HK-2 (cell line): ENCODE measurements at regions not wholly inside any gene's neighbourhood (a gene's known extent, or its start where the extent isn't known, plus 50 kb on each side); places are given as distances from the start of the nearest gene placed in this dataset.
"Not testable (repeated sequence)": the region's sequence is repeated elsewhere in the genome, so short reads cannot be mapped to it uniquely, and the experiment has no call there.

Source experiments
- DNase-seq: peaks from one replicate; pipeline ENCODE4 v3.0.0-alpha.2; 2018; ENCODE audit not compliant: unreplicated experiment

- no peak for DNase-seq
These were observed 50.5 kb upstream of the MAP4K3 start for GRCh38 chr2:39487398-39488250.

- peak; percentile 61 for DNase-seq
These were observed 51.4 kb upstream of the MAP4K3 start for GRCh38 chr2:39488450-39488849.

DNA sequence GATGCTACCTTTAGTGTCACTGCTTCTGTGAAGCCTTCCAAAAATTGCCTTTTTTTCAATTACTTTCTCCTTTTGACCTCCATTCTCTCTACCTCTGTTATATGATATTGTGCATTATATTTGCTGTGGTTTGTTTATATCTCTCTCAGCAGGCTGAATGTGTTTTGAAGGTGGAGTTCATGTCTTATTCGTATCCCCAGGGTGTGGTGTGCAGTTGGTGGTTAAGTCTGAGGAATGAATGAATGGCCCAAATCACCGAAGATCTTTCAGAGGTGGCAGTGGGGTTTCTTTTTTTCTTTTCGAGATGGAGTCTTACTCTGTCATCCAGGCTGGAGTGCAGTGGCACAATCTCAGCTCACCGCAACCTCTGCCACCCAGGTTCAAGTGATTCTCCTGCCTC is 53.5 kb upstream of the MAP4K3 start:
- no peak for DNase-seq

GRCh38 chr2:39491653-39492052 is 54.6 kb upstream of the MAP4K3 start:
- no peak for DNase-seq

- no peak for DNase-seq
These were observed 55.1 kb upstream of the MAP4K3 start for GRCh38 chr2:39492095-39492590.

- DNase-seq = no peak
These were observed 55.6 kb upstream of the MAP4K3 start for GRCh38 chr2:39492716-39493115.

- DNase-seq = peak; percentile 92
These were observed 57.7 kb upstream of the MAP4K3 start for GRCh38 chr2:39494784-39495251.

DNA sequence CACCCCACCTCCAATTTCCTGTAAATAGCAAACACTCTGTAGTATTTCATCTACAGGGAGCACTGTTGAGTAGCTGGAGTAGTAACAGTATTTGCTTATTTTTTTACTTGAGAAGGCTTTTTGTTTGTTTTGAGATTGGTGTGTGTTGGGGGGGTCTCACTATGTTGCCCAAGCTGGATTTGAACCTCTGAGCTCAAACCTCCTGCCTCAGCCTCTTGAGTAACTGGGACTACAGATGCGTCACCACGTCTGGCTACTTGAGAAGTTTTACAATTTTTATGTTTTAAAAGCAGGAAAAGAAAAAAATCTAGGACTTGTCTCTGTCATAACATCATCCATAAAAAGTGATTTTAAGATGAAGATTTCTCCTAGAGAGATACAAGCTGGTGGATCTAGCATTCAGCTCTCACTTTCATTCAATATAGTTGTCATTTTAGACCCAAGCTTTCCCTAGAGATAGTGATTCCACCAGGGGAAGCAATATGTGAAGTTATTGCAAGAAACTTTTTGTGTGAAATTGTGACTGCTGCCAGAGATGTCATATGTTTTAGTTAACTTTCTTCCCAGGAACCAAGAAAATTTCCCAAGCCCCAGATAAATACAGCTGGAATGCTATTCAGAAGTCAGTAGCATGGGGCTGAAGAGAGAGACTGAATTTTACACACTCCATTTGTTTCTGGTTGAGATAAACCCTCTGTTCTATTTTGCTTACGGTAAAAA is 60.2 kb upstream of the MAP4K3 start:
- DNase-seq = no peak

GRCh38 chr2:39498176-39498575 is 61.1 kb upstream of the MAP4K3 start:
- DNase-seq = not testable (repeated sequence)

- no peak for DNase-seq
These were observed 61.7 kb upstream of the MAP4K3 start for GRCh38 chr2:39498786-39499185.

GRCh38 chr2:39499336-39499735 is 62.3 kb upstream of the MAP4K3 start:
- no peak for DNase-seq

GRCh38 chr2:39501412-39501811 is 64.3 kb upstream of the MAP4K3 start:
- no peak for DNase-seq

DNA sequence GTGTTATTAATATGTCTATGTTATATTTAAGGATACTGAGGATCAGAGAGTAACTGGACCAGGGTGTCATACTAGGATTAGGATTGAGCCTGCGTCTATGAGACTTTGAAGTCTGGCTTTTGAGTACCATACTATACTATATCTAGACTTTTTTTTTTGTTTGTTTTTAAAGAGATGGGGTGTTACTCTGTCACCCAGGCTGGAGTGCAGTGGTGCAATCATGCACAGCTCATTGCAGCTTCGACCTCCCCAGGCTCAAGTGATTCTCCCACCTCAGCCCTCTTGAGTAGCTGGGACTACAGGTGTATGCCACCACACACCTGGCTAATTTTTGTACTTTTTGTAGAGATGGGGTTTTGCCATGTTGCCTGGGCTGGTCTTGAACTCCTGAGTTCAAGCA is 66.2 kb upstream of the MAP4K3 start:
- DNase-seq = no peak

DNA sequence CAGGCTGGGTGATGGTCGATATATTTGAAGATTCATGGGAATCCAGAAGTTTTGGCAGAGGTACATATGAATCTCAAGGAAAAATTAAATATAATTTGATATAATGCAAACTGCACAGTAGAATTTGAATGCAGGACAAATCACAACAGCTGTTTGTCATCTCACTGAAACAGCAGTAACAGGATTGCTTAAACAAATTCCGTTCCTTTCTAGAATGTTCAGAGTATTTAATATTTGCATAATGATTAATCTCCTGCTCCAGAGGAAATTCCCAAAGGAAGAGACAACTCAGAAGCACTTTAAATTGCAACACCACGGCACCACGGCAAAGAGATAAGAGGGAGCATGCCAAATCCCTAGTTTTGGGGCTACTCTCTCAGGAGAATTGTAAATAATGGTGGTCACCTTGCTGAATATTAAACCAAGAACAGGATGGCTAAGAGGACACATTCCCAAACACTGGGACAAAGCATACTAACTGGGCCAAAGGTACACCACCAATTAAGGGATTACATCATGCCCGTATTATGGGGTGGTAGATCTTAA is 67.8 kb upstream of the MAP4K3 start:
- DNase-seq = no peak

DNA sequence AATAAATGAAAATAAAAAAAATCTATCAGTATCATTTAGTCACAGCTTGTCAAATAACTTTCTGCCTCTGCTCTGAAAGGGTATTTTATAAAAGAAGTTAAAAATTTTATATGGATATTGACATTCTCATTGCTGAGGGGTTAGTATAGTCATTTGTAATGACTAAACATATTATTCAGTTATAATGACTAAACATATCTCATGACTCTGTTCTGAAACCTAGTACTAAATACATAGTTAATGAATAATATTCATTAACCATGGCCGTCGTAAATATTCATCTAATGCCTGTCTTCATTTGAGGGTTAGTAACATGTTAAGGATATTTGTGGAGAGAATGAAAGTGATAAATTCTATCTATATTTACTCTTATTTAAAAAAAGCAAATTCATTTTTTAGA is 69.1 kb upstream of the MAP4K3 start:
- no peak for DNase-seq

DNA sequence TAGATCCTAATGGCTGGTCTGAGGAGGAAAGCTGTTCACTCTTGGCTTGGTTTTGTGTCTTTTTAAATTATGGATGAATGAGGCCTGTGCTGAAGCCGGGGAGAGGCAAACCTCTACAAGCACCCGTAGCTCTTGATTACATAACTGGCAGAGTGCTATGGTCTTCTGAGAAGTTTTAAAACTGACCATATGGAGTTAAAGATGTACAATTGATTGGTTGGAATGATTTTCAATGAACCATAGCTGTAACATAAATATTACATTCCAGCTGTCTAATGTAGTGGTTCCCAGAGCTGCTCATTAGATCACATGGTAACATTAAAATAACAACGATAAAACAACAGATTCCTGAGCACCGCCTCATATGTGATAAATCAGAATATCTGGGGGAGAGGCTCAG is 71.1 kb upstream of the MAP4K3 start:
- no peak for DNase-seq

DNA sequence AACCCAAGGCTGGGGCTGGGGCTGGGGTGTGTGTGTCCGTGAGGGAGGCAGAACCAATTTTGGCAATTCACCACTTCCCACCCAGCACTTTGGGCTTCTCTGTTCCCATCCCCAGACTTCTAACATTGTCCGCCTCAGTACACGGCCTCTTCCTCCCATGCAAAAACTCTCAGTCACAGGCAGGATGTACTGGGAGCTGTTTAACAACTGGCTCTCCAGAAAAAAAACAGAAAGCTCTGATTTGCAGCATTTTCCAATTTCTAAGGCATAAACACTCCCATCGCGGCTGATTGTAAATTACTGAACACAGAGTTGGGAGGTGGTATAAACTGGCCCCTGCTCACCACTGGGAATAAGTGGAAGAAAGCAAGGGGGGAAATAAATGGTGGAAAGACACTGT is 73.1 kb upstream of the MAP4K3 start:
- no peak for DNase-seq

- DNase-seq = no peak
These were observed 74.1 kb upstream of the MAP4K3 start for GRCh38 chr2:39511219-39511604.

- DNase-seq = no peak
These were observed 74.7 kb upstream of the MAP4K3 start for GRCh38 chr2:39511605-39512433.

DNA sequence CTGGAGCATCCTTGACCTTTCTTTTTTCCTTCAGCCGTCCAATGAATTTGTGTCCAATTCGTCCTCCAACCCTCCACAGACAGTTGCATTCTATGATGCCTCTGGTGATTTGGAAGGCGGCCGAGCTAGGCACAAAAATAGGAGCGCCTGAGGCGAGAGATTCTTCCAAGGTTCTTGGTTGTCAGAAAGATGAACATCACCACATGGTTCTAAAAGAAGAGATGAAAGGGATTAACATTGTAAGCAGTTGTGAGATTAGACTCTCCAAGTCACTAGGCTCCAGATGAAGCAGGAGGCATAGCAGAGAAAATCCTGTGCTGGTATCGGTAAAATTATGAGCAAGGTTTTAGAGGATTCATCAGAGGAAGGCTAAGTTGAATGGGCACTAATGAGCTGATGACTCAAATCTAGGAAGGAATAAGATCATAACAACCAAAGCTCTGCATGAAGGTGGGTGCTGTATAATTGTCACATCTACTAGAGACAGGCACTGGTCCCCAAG is 75.4 kb upstream of the MAP4K3 start:
- no peak for DNase-seq

GRCh38 chr2:39512941-39513340 is 75.9 kb upstream of the MAP4K3 start:
- no peak for DNase-seq
